GM12874 (cell line): ENCODE measurements at regions not wholly inside any gene's neighbourhood (a gene's known extent, or its start where the extent isn't known, plus 50 kb on each side); places are given as distances from the start of the nearest gene placed in this dataset.

ENCODE experiments used
- CTCF ChIP-seq: IDR thresholded peaks from 2 replicates; pipeline ENCODE4 v1.5.1; 2011; ENCODE audit warnings: low read depth, mild to moderate bottlenecking, control low read depth, low read length, moderate library complexity; ENCODE audit not compliant: insufficient read depth

GRCh38 chr6:156376091-156376490, 401.1 kb upstream of the ARID1B start:
- TF ChIP-seq CTCF: no peak

GRCh38 chr6:156359912-156360311, 417.3 kb upstream of the ARID1B start:
- peak; percentile 46; the same call in 1 of the 2 replicates for TF ChIP-seq CTCF

GRCh38 chr6:156352861-156353260, 424.3 kb upstream of the ARID1B start:
- no peak for TF ChIP-seq CTCF

- TF ChIP-seq CTCF: no peak
Observed at GRCh38 chr6:156351346-156351966, 425.7 kb upstream of the ARID1B start.

- TF ChIP-seq CTCF: no peak
Observed at GRCh38 chr6:156350337-156350736, 426.8 kb upstream of the ARID1B start.

GRCh38 chr6:156348849-156349248, 428.3 kb upstream of the ARID1B start:
- TF ChIP-seq CTCF: no peak

- TF ChIP-seq CTCF: no peak
Observed at GRCh38 chr6:156348424-156348823, 428.8 kb upstream of the ARID1B start.

GRCh38 chr6:156347656-156348055, 429.5 kb upstream of the ARID1B start:
- no peak for TF ChIP-seq CTCF
